H9 (cell line): ENCODE measurements at regions not wholly inside any gene's neighbourhood (a gene's known extent, or its start where the extent isn't known, plus 50 kb on each side); places are given as distances from the start of the nearest gene placed in this dataset.
A peak's percentile ranks its signal among the peaks of the same experiment; 100 is the strongest.

Experiments
- DNase-seq: peaks from one replicate; pipeline ENCODE4 v3.0.0-alpha.2; 2017
- H2AFZ ChIP-seq: one replicate; pipeline ENCODE4 v1.6.1; 2013; ENCODE audit warnings: mild to moderate bottlenecking, low read length, control low read depth, moderate library complexity
- H2AK5ac ChIP-seq: 2 replicates; pipeline ENCODE4 v1.6.1; 2013; ENCODE audit warnings: low read length, control low read depth, mixed read lengths; ENCODE audit not compliant: insufficient read length
- H2BK120ac ChIP-seq: one replicate; pipeline ENCODE4 v1.6.1; 2013; ENCODE audit warnings: low read depth, mild to moderate bottlenecking, low read length, control low read depth, inconsistent platforms; ENCODE audit not compliant: poor library complexity, severe bottlenecking
- H2BK12ac ChIP-seq: 2 replicates; pipeline ENCODE4 v1.6.1; 2013; ENCODE audit warnings: low read length, control low read depth, mixed read lengths, low read depth; ENCODE audit not compliant: insufficient read length
- H2BK15ac ChIP-seq: 2 replicates; pipeline ENCODE4 v1.6.1; 2013; ENCODE audit warnings: low read depth, low read length, control low read depth
- H2BK20ac ChIP-seq: one replicate; pipeline ENCODE4 v1.6.1; 2013; ENCODE audit warnings: low read depth, mild to moderate bottlenecking, low read length, control low read depth, inconsistent platforms; ENCODE audit not compliant: poor library complexity, severe bottlenecking
- H2BK5ac ChIP-seq: 2 replicates; pipeline ENCODE4 v1.6.1; 2013; ENCODE audit warnings: low read length, control low read depth, mixed read lengths; ENCODE audit not compliant: insufficient read length
- H3K14ac ChIP-seq: 2 replicates; pipeline ENCODE4 v1.6.1; 2013; ENCODE audit warnings: low read length, control low read depth; ENCODE audit not compliant: insufficient read depth
- H3K18ac ChIP-seq: 2 replicates; pipeline ENCODE4 v1.6.1; 2013; ENCODE audit warnings: low read depth, mild to moderate bottlenecking, mixed read lengths, low read length, control low read depth; ENCODE audit not compliant: insufficient read length
- H3K23ac ChIP-seq: 2 replicates; pipeline ENCODE4 v1.6.1; 2013; ENCODE audit warnings: low read length, control low read depth, mixed read lengths, low read depth; ENCODE audit not compliant: insufficient read length
- H3K23me2 ChIP-seq: 2 replicates; pipeline ENCODE4 v1.6.1; 2013; ENCODE audit warnings: low read depth, mild to moderate bottlenecking, mixed read lengths, low read length, control low read depth; ENCODE audit not compliant: insufficient read length, poor library complexity, severe bottlenecking
- H3K27ac ChIP-seq: 2 replicates; pipeline ENCODE4 v1.5.1; 2013; ENCODE audit warnings: low read length, control low read depth, mixed read lengths, low read depth; ENCODE audit not compliant: insufficient read length
- H3K27me3 ChIP-seq: 2 replicates; pipeline ENCODE4 v1.6.1; 2013; ENCODE audit warnings: low read length, control low read depth, inconsistent platforms; ENCODE audit not compliant: insufficient read depth
- H3K4ac ChIP-seq: 2 replicates; pipeline ENCODE4 v1.6.1; 2013; ENCODE audit warnings: low read depth, mild to moderate bottlenecking, control low read depth, inconsistent platforms, low read length, moderate library complexity
- H3K4me1 ChIP-seq: 2 replicates; pipeline ENCODE4 v1.6.1; 2013; ENCODE audit warnings: low read length, control low read depth, inconsistent platforms; ENCODE audit not compliant: insufficient read depth
- H3K4me2 ChIP-seq: 2 replicates; pipeline ENCODE4 v1.6.1; 2013; ENCODE audit warnings: low read length, control low read depth, mixed read lengths; ENCODE audit not compliant: insufficient read length, insufficient read depth
- H3K56ac ChIP-seq: 2 replicates; pipeline ENCODE4 v1.6.1; 2013; ENCODE audit warnings: low read depth, mild to moderate bottlenecking, mixed read lengths, low read length, control low read depth; ENCODE audit not compliant: insufficient read length
- H3K79me1 ChIP-seq: 2 replicates; pipeline ENCODE4 v1.6.1; 2013; ENCODE audit warnings: low read depth, mild to moderate bottlenecking, moderate library complexity, low read length, control low read depth, inconsistent platforms; ENCODE audit not compliant: insufficient read depth, poor library complexity, severe bottlenecking
- H3K79me2 ChIP-seq: 2 replicates; pipeline ENCODE4 v1.6.1; 2013; ENCODE audit warnings: low read length, control low read depth, inconsistent platforms; ENCODE audit not compliant: insufficient read depth
- H3K9ac ChIP-seq: 2 replicates; pipeline ENCODE4 v1.6.1; 2013; ENCODE audit warnings: low read length, control low read depth, mixed read lengths; ENCODE audit not compliant: insufficient read length; ENCODE audit errors: extremely low read depth
- H3K9me3 ChIP-seq: one replicate; pipeline ENCODE4 v1.6.1; 2013; ENCODE audit warnings: low read depth, low read length, inconsistent platforms; ENCODE audit not compliant: control insufficient read depth
- H3T11ph ChIP-seq: one replicate; pipeline ENCODE4 v1.6.1; 2013; ENCODE audit warnings: mild to moderate bottlenecking, low read length, control low read depth, inconsistent platforms
- H4K20me1 ChIP-seq: one replicate; pipeline ENCODE4 v1.6.1; 2013; ENCODE audit not compliant: control insufficient read depth, insufficient read length, insufficient read depth
- H4K5ac ChIP-seq: 2 replicates; pipeline ENCODE4 v1.6.1; 2013; ENCODE audit warnings: low read depth, mild to moderate bottlenecking, mixed read lengths, low read length, control low read depth; ENCODE audit not compliant: insufficient read length
- H4K8ac ChIP-seq: replicated peaks from 2 replicates; pipeline ENCODE4 v1.6.1; 2013; ENCODE audit warnings: low read length, control low read depth, mixed read lengths, low read depth; ENCODE audit not compliant: insufficient read length
- H4K91ac ChIP-seq: 2 replicates; pipeline ENCODE4 v1.6.1; 2013; ENCODE audit warnings: low read depth, mild to moderate bottlenecking, moderate library complexity, mixed read lengths, low read length, control low read depth; ENCODE audit not compliant: insufficient read length
- H3K27ac Mint-ChIP-seq, 3 experiments: 2 replicates in 2 of 3; 3 replicates in 1 of 3; pipeline ENCODE4 v1.8.0; 2020 to 2021; ENCODE audit warnings: mixed read lengths in 3 of 3, mild to moderate bottlenecking in 1 of 3, moderate library complexity in 1 of 3
- H3K27me3 Mint-ChIP-seq: 2 replicates; pipeline ENCODE4 v1.8.0; 2021; ENCODE audit warnings: low read depth, mild to moderate bottlenecking, moderate library complexity, mixed read lengths
- H3K36me3 Mint-ChIP-seq, 3 experiments: 2 replicates in 2 of 3; 3 replicates in 1 of 3; pipeline ENCODE4 v1.8.0; 2020 to 2021; ENCODE audit warnings: low read depth in 3 of 3, mixed read lengths in 3 of 3; ENCODE audit not compliant: insufficient read depth in 1 of 3
- H3K4me1 Mint-ChIP-seq, 2 experiments: 2 replicates each; pipeline ENCODE4 v1.8.0; 2020; ENCODE audit warnings: mixed read lengths in 2 of 2
- H3K4me3 Mint-ChIP-seq, 2 experiments: 2 replicates in 1 of 2; 3 replicates in 1 of 2; pipeline ENCODE4 v1.8.0; 2020 to 2021; ENCODE audit warnings: mild to moderate bottlenecking in 2 of 2, mixed read lengths in 2 of 2, moderate library complexity in 1 of 2
- H3K9me3 Mint-ChIP-seq, 2 experiments: 2 replicates in 1 of 2; 3 replicates in 1 of 2; pipeline ENCODE4 v1.8.0; 2020; ENCODE audit warnings: mild to moderate bottlenecking in 2 of 2, mixed read lengths in 2 of 2, moderate library complexity in 1 of 2
- CTCF ChIP-seq: fragments of 200-600 bp; sonication (generic); conservative IDR thresholded peaks from 3 replicates; pipeline ENCODE4 v1.8.0; 2021; ENCODE audit warnings: antibody characterized with exemption, mild to moderate bottlenecking
- WGBS: extraction: QIAGEN DNeasy Blood & Tissue Kit; methylation state at CpG from one replicate; pipeline ENCODE4 v1.1.7; 2013; ENCODE audit warnings: missing lambda C conversion rate, low lambda C conversion rate, mixed read lengths; ENCODE audit not compliant: insufficient read length; ENCODE audit errors: extremely low coverage; 5-methylcytosine and 5-hydroxymethylcytosine counted together

DNA sequence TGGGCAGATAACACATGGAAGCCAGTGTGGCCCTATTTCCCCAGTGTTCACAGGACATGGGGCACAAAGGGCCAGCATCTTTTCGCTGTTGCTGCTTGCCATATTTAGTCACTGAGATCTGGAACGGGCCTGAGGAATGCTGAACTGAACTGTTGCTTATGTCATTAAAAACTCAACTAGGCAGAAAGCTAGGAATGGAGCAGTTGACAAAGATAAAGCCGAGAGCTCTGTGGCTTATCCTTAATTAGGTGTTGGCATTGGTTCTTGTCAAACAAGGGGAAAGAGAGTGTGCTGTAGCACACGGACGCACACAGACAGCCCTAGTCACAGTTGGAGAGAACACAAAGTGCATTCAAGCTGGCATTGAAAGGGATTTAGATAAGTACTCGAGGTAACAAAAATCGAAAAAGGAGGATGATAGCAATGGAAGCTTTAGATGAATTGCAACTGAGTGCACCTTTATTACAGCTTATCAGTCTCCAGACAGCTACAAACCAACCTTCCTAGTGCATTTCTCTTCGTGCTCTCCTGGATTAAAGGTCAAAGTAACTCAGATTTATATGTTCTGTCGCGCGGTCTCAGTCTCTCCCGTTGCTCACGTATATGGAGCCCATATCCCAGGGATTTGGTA is 450.2 kb upstream of the ZNF608 start:
- Histone ChIP-seq H3K4ac (no peak overlapping the region), H3K23me2 (peaks cover 6% of the 10 kb centered on the region), H3K27ac (no peak overlapping the region), H2BK15ac (no peak overlapping the region), H3K79me2 (no peaks in the 10 kb centered on the region), H4K5ac (no peak overlapping the region), H2AFZ (peak overlapping the region; percentile 59), H3K9me3 (no peaks in the 10 kb centered on the region), H3K18ac (no peak overlapping the region), H2BK12ac (no peak overlapping the region), H2BK120ac (no peak overlapping the region), H3K4me1 (peaks cover 4% of the 10 kb centered on the region; the same call in 1 of the 2 replicates), H3K56ac (no peak overlapping the region), H3K9ac (no peak overlapping the region), H2BK20ac (no peak overlapping the region), H2AK5ac (no peak overlapping the region), H2BK5ac (no peak overlapping the region), H3K4me2 (no peak overlapping the region), H4K8ac (no peak overlapping the region), H3T11ph (no peak overlapping the region), H3K79me1 (no peaks in the 10 kb centered on the region), H3K23ac (no peak overlapping the region), H4K20me1 (no peaks in the 10 kb centered on the region), H3K14ac (no peak overlapping the region), H4K91ac (no peak overlapping the region), H3K27me3 (no peaks in the 10 kb centered on the region)
- Mint-ChIP-seq H3K36me3 (no peaks in the 10 kb centered on the region), H3K4me3 (no peak overlapping the region), H3K4me1 (peaks cover 49 to 53% of the 10 kb centered on the region in 2 experiments), H3K27me3 (no peaks in the 10 kb centered on the region), H3K27ac (peak overlapping the region in 2 of 3 experiments; percentile 1 to 50; a peak in 3 of 7 replicates), H3K9me3 (no peaks in the 10 kb centered on the region)
- TF ChIP-seq CTCF: no peak
- no peak for DNase-seq
- no CpG with 5 or more reads among the region's 13 CpGs for WGBS
